HG03558 (cell line): ENCODE measurements at regions not wholly inside any gene's neighbourhood (a gene's known extent, or its start where the extent isn't known, plus 50 kb on each side); places are given as distances from the start of the nearest gene placed in this dataset.
A peak's percentile ranks its signal among the peaks of the same experiment; 100 is the strongest.
"Not testable (repeated sequence)": the region's sequence is repeated elsewhere in the genome, so short reads cannot be mapped to it uniquely, and the experiment has no call there.

Experiments used
- ATAC-seq: cut with Tn5 transposase; IDR thresholded peaks from one replicate; pipeline ENCODE4 v1.9.1; 2021; ENCODE audit warnings: moderate number of reproducible peaks; ENCODE audit not compliant: unreplicated experiment; ENCODE audit errors: extremely low read depth

GRCh38 chr6:15907220-15907913 lies 221.5 kb upstream of the MYLIP start:
- not testable (repeated sequence) for ATAC-seq

GRCh38 chr6:15906420-15907016 lies 222.4 kb upstream of the MYLIP start:
- ATAC-seq: no peak

GRCh38 chr6:15905488-15906419 lies 223.1 kb upstream of the MYLIP start:
- no peak for ATAC-seq

- ATAC-seq: no peak
Measured at GRCh38 chr6:15904651-15905376, 224.1 kb upstream of the MYLIP start.

- peak; percentile 93 for ATAC-seq
Measured at GRCh38 chr6:15901141-15902115, 227.5 kb upstream of the MYLIP start.

- ATAC-seq: no peak
Measured at GRCh38 chr6:15898693-15899092, 230.2 kb upstream of the MYLIP start.

- no peak for ATAC-seq
Measured at GRCh38 chr6:15897063-15897876, 231.6 kb upstream of the MYLIP start.

GRCh38 chr6:15894973-15895725 lies 232.3 kb upstream of the DTNBP1 start:
- ATAC-seq: no peak

- no peak for ATAC-seq
Measured at GRCh38 chr6:15893556-15894253, 230.9 kb upstream of the DTNBP1 start.

- no peak for ATAC-seq
Measured at GRCh38 chr6:15892369-15892768, 229.5 kb upstream of the DTNBP1 start.

- ATAC-seq: no peak
Measured at GRCh38 chr6:15888798-15889772, 226.3 kb upstream of the DTNBP1 start.

- ATAC-seq: peak; percentile 56
Measured at GRCh38 chr6:15887491-15888461, 224.9 kb upstream of the DTNBP1 start.

- ATAC-seq: no peak
Measured at GRCh38 chr6:15885624-15886023, 222.8 kb upstream of the DTNBP1 start.

- not testable (repeated sequence) for ATAC-seq
Measured at GRCh38 chr6:15883593-15883992, 220.8 kb upstream of the DTNBP1 start.

GRCh38 chr6:15882915-15883314 lies 220.1 kb upstream of the DTNBP1 start:
- ATAC-seq: no peak
